NCI-H2171 treated with DMSO at 0.1 percent for 48 hours (cell line): ENCODE measurements at regions not wholly inside any gene's neighbourhood (a gene's known extent, or its start where the extent isn't known, plus 50 kb on each side); places are given as distances from the start of the nearest gene placed in this dataset.
"Not testable (repeated sequence)": the region's sequence is repeated elsewhere in the genome, so short reads cannot be mapped to it uniquely, and the experiment has no call there.

ENCODE experiments used
- DNase-seq: peaks from one replicate; lab custom pipeline; 2025; lab: John Stamatoyannopoulos, UW

GRCh38 chr6:119728220-119728750 is 378.7 kb upstream of the MAN1A1 start:
- DNase-seq: no peak

GRCh38 chr6:119727504-119728219 is 378.1 kb upstream of the MAN1A1 start:
- no peak for DNase-seq

GRCh38 chr6:119726912-119727311 is 377.4 kb upstream of the MAN1A1 start:
- not testable (repeated sequence) for DNase-seq

- no peak for DNase-seq
Measured at GRCh38 chr6:119726086-119726485, 376.5 kb upstream of the MAN1A1 start.

- no peak for DNase-seq
Measured at GRCh38 chr6:119720160-119720559, 370.6 kb upstream of the MAN1A1 start.

GRCh38 chr6:119717942-119718341 is 368.4 kb upstream of the MAN1A1 start:
- DNase-seq: no peak

- DNase-seq: no peak
Measured at GRCh38 chr6:119716668-119717270, 367.2 kb upstream of the MAN1A1 start.

- no peak for DNase-seq
Measured at GRCh38 chr6:119713903-119714302, 364.3 kb upstream of the MAN1A1 start.

GRCh38 chr6:119686644-119687043 is 337.1 kb upstream of the MAN1A1 start:
- DNase-seq: no peak

GRCh38 chr6:119686240-119686639 is 336.7 kb upstream of the MAN1A1 start:
- no peak for DNase-seq

- no peak for DNase-seq
Measured at GRCh38 chr6:119683671-119684070, 334.1 kb upstream of the MAN1A1 start.

GRCh38 chr6:119683031-119683430 is 333.5 kb upstream of the MAN1A1 start:
- no peak for DNase-seq

- no peak for DNase-seq
Measured at GRCh38 chr6:119678961-119679360, 329.4 kb upstream of the MAN1A1 start.

GRCh38 chr6:119677384-119677783 is 327.8 kb upstream of the MAN1A1 start:
- no peak for DNase-seq

- no peak for DNase-seq
Measured at GRCh38 chr6:119676961-119677360, 327.4 kb upstream of the MAN1A1 start.

- DNase-seq: no peak
Measured at GRCh38 chr6:119676230-119676629, 326.7 kb upstream of the MAN1A1 start.

- no peak for DNase-seq
Measured at GRCh38 chr6:119673741-119674140, 324.2 kb upstream of the MAN1A1 start.

- DNase-seq: no peak
Measured at GRCh38 chr6:119672725-119673124, 323.2 kb upstream of the MAN1A1 start.

- no peak for DNase-seq
Measured at GRCh38 chr6:119671105-119671504, 321.5 kb upstream of the MAN1A1 start.

GRCh38 chr6:119669221-119669620 is 319.7 kb upstream of the MAN1A1 start:
- no peak for DNase-seq

GRCh38 chr6:119665432-119665831 is 315.9 kb upstream of the MAN1A1 start:
- not testable (repeated sequence) for DNase-seq

- no peak for DNase-seq
Measured at GRCh38 chr6:119661628-119662027, 312.1 kb upstream of the MAN1A1 start.

- no peak for DNase-seq
Measured at GRCh38 chr6:119661078-119661477, 311.5 kb upstream of the MAN1A1 start.

GRCh38 chr6:119658917-119659316 is 309.4 kb upstream of the MAN1A1 start:
- DNase-seq: no peak
